CD4-positive, alpha-beta T cell (primary cell): ENCODE measurements at regions not wholly inside any gene's neighbourhood (a gene's known extent, or its start where the extent isn't known, plus 50 kb on each side); places are given as distances from the start of the nearest gene placed in this dataset.

Source experiments
- ATAC-seq: fragments of 200-7000 bp; cut with Tn5 transposase; one replicate; pipeline ENCODE4 v1.10.0; 2022; ENCODE audit warnings: mild to moderate bottlenecking; ENCODE audit not compliant: poor library complexity
- CTCF ChIA-PET: fragments of 350-600 bp; sonication (Branson Sonifier 250); formaldehyde crosslinking; loops from one replicate; lab custom pipeline; 2021; ENCODE audit warnings: antibody characterized with exemption, inconsistent platforms; lab: Charles Lee
- POLR2A ChIA-PET: fragments of 350-600 bp; sonication (Branson Sonifier 250); formaldehyde crosslinking; loops from one replicate; lab custom pipeline; 2021; ENCODE audit warnings: antibody characterized with exemption, inconsistent platforms; lab: Charles Lee
- DNase-seq, 14 experiments: peaks; one replicate each; pipeline ENCODE4 v3.0.0-alpha.2; 2013 to 2020; ENCODE audit warnings: mixed read lengths in 2 of 14
- H3K27ac ChIP-seq, 2 donors: one replicate each; pipeline versions ENCODE4 v1.5.1 to v1.7.0; 2013; ENCODE audit warnings: low read length in 2 of 2, low read depth in 1 of 2, mild to moderate bottlenecking in 1 of 2
- H3K27me3 ChIP-seq, 2 experiments: 1 replicate in 1 of 2; 2 replicates in 1 of 2; pipeline versions ENCODE4 v1.6.1 to v1.7.0; 2013; ENCODE audit warnings: low read length in 2 of 2, control low read depth in 1 of 2, mild to moderate bottlenecking in 1 of 2, moderate library complexity in 1 of 2; ENCODE audit not compliant: insufficient read depth in 2 of 2, control insufficient read depth in 1 of 2
- H3K36me3 ChIP-seq: one replicate; pipeline ENCODE4 v1.6.1; 2013; ENCODE audit warnings: low read length, control low read depth; ENCODE audit not compliant: insufficient read depth
- H3K4me1 ChIP-seq: one replicate; pipeline ENCODE4 v1.6.1; 2013; ENCODE audit warnings: low read length, control low read depth; ENCODE audit not compliant: insufficient read depth
- H3K4me3 ChIP-seq: one replicate; pipeline ENCODE4 v1.5.1; 2013; ENCODE audit warnings: mild to moderate bottlenecking, low read length, moderate library complexity
- H3K9me3 ChIP-seq, 2 experiments: 1 replicate in 1 of 2; 2 replicates in 1 of 2; pipeline versions ENCODE4 v1.6.1 to v1.7.0; 2013; ENCODE audit warnings: low read length in 2 of 2, mild to moderate bottlenecking in 2 of 2, control low read depth in 1 of 2, moderate library complexity in 1 of 2; ENCODE audit not compliant: control insufficient read depth in 1 of 2, insufficient read depth in 1 of 2
- H3K27ac Mint-ChIP-seq: one replicate; pipeline ENCODE4 v1.8.0; 2020; ENCODE audit warnings: mixed read lengths
- H3K27me3 Mint-ChIP-seq: one replicate; pipeline ENCODE4 v1.8.0; 2021; ENCODE audit warnings: mixed read lengths
- H3K36me3 Mint-ChIP-seq: one replicate; pipeline ENCODE4 v1.8.0; 2021; ENCODE audit warnings: low read depth, mixed read lengths
- H3K4me1 Mint-ChIP-seq: one replicate; pipeline ENCODE4 v1.8.0; 2021; ENCODE audit warnings: low read depth, mixed read lengths
- H3K4me3 Mint-ChIP-seq: one replicate; pipeline ENCODE4 v1.8.0; 2020; ENCODE audit warnings: mild to moderate bottlenecking, mixed read lengths
- H3K9me3 Mint-ChIP-seq: one replicate; pipeline ENCODE4 v1.8.0; 2020; ENCODE audit warnings: mixed read lengths
- intact Hi-C, 2 experiments: fragments of 100-400 bp; cut with DNase I in 1 of 2; cut with micrococcal nuclease in 1 of 2; formaldehyde crosslinking; loops; one replicate each; pipeline versions ENCODE4 v1.15.1 to v1.9.0; 2023 to 2025; cut with DNase I, micrococcal nuclease
- TF ChIP-seq, protein P1 (sequence below): fragments of 200-600 bp; IDR thresholded peaks from one replicate; pipeline ENCODE4 v1.8.0; 2022; ENCODE audit warnings: antibody characterized with exemption, mild to moderate bottlenecking

DNA sequence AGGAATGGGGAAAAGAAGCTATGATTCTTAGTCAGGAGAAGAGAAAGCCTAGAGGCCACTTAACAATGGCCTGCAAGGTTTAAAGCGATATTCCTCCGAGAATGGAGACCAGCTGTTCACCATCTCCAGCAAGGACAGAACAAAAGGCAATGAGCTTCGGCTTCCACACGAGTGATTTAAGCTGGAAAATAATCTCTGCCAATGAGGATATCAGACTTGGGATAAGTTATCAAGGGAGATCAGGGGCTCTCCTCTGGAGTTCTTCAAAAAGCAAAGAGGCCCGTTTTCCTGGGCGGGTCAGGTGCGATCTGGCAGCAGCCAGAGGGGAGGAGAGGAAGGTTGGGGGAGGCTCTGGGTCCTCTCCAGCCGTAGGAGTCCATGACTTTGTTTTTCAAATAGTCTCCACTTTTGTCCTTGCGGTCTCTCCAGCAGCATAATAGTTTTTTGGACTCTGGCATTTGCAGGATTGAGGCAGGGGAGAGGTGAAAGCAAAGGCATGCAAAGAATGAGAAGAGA lies 211.3 kb downstream of the SKIDA1 start:
- no peaks in the 10 kb centered on the region for H3K27me3 Mint-ChIP-seq
- Histone ChIP-seq H3K36me3 (no peaks in the 10 kb centered on the region), H3K9me3 (peaks cover 0 to 3% of the 10 kb centered on the region in 2 experiments), H3K4me1 (no peaks in the 10 kb centered on the region), H3K27ac (no peak overlapping the region), H3K27me3 (no peaks in the 10 kb centered on the region), H3K4me3 (no peak overlapping the region)
- CTCF ChIA-PET: no interaction called here
- ATAC-seq (no peak), DNase-seq (no peak)
- H3K27ac Mint-ChIP-seq: no peak overlapping the region
- POLR2A ChIA-PET: no interaction called here
- TF ChIP-seq, protein P1, sequence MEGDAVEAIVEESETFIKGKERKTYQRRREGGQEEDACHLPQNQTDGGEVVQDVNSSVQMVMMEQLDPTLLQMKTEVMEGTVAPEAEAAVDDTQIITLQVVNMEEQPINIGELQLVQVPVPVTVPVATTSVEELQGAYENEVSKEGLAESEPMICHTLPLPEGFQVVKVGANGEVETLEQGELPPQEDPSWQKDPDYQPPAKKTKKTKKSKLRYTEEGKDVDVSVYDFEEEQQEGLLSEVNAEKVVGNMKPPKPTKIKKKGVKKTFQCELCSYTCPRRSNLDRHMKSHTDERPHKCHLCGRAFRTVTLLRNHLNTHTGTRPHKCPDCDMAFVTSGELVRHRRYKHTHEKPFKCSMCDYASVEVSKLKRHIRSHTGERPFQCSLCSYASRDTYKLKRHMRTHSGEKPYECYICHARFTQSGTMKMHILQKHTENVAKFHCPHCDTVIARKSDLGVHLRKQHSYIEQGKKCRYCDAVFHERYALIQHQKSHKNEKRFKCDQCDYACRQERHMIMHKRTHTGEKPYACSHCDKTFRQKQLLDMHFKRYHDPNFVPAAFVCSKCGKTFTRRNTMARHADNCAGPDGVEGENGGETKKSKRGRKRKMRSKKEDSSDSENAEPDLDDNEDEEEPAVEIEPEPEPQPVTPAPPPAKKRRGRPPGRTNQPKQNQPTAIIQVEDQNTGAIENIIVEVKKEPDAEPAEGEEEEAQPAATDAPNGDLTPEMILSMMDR: no peak
- H3K36me3 Mint-ChIP-seq: no peaks in the 10 kb centered on the region
- intact Hi-C loops: no loop called here
- no peaks in the 10 kb centered on the region for H3K4me1 Mint-ChIP-seq
- no peaks in the 10 kb centered on the region for H3K9me3 Mint-ChIP-seq
- no peak overlapping the region for H3K4me3 Mint-ChIP-seq

DNA sequence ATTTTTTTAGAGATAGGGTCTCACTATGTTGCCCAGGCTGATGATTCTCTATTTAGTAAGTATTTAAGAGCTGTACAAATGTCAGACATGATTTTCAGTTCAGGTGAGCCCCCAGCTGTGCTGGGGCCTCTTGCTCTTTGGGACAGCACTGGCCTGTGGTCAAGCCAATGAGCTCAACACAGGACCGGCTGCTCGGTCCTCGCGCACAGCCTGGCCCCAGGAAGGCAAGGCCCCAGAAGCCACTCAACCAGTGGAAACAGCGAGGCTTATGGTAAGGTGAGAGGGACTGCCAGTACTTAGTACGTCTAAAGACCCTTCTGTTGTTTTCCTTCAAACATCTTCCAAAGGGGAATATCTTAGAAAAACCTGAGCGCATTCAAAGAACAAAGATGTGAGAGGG lies 211.8 kb downstream of the SKIDA1 start:
- TF ChIP-seq, protein P1: no peak
- no peak for DNase-seq
- H3K4me3 ChIP-seq: no peak overlapping the region
- H3K9me3 ChIP-seq: peaks cover 0 to 3% of the 10 kb centered on the region in 2 experiments
- intact Hi-C loops: no loop called here
- H3K27ac Mint-ChIP-seq: no peak overlapping the region
- no peaks in the 10 kb centered on the region for H3K4me1 ChIP-seq
- ChIA-PET CTCF (no interaction called here), POLR2A (no interaction called here)
- H3K36me3 ChIP-seq: no peaks in the 10 kb centered on the region
- no peaks in the 10 kb centered on the region for H3K4me1 Mint-ChIP-seq
- no peaks in the 10 kb centered on the region for H3K9me3 Mint-ChIP-seq
- ATAC-seq: no peak
- no peak overlapping the region for H3K27ac ChIP-seq
- H3K36me3 Mint-ChIP-seq: no peaks in the 10 kb centered on the region
- no peaks in the 10 kb centered on the region for H3K27me3 Mint-ChIP-seq
- no peaks in the 10 kb centered on the region for H3K27me3 ChIP-seq
- no peak overlapping the region for H3K4me3 Mint-ChIP-seq

DNA sequence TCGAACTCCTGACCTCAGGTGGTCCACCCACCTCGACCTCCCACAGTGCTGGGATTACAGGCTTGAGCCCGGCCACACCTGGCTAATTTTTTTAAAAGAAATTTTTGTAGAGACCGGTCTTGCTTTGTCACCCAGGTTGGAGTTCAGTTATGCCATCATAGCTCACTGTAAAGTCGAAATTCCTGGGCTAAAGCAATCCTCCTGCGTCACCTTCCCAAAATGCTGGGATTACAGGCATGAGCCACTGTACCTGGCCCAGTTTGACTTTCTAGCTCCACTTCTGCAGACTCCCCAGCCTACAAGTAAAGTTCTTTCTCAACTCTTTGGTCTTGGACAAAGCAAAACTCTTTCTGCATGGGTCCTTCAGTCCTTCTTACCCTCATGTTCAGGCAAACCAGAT lies 214.1 kb downstream of the SKIDA1 start:
- ATAC-seq: no peak
- POLR2A ChIA-PET: no interaction called here
- no peak overlapping the region for H3K4me3 Mint-ChIP-seq
- Histone ChIP-seq H3K27ac (no peak overlapping the region), H3K4me1 (no peaks in the 10 kb centered on the region), H3K4me3 (no peak overlapping the region), H3K9me3 (peaks cover 0 to 3% of the 10 kb centered on the region in 2 experiments), H3K36me3 (no peaks in the 10 kb centered on the region), H3K27me3 (no peaks in the 10 kb centered on the region)
- no peak for DNase-seq
- TF ChIP-seq, protein P1: no peak
- H3K27me3 Mint-ChIP-seq: peaks cover 6% of the 10 kb centered on the region
- CTCF ChIA-PET: no interaction called here
- H3K4me1 Mint-ChIP-seq: no peaks in the 10 kb centered on the region
- no peak overlapping the region for H3K27ac Mint-ChIP-seq
- H3K36me3 Mint-ChIP-seq: no peaks in the 10 kb centered on the region
- intact Hi-C loops: no loop called here
- no peaks in the 10 kb centered on the region for H3K9me3 Mint-ChIP-seq
